Peyer's patch (tissue), 4 donors: ENCODE measurements at regions not wholly inside any gene's neighbourhood (a gene's known extent, or its start where the extent isn't known, plus 50 kb on each side); places are given as distances from the start of the nearest gene placed in this dataset.

Experiments used
- DNase-seq, 3 donors: peaks; one replicate each; pipeline ENCODE4 v3.0.0-alpha.2; 2017 to 2019
- H3K27ac ChIP-seq, 4 donors: fragments of 200-600 bp; sonication (generic); one replicate each; pipeline ENCODE4 v1.5.1; 2016 to 2019
- H3K27me3 ChIP-seq, 2 donors: fragments of 200-600 bp; sonication (generic); one replicate each; pipeline ENCODE4 v1.5.1; 2019
- H3K36me3 ChIP-seq, 3 donors: fragments of 200-600 bp; sonication (generic); one replicate each; pipeline ENCODE4 v1.5.1; 2016 to 2019
- H3K4me1 ChIP-seq, 4 donors: fragments of 200-600 bp; sonication (generic); one replicate each; pipeline ENCODE4 v1.5.1; 2016 to 2019
- H3K4me3 ChIP-seq, 4 donors: fragments of 200-600 bp; sonication (generic); 1 replicate in 3 of 4; 2 replicates in 1 of 4; pipeline ENCODE4 v1.5.1; 2016 to 2019; ENCODE audit warnings: mild to moderate bottlenecking in 1 of 4
- H3K9me3 ChIP-seq, 4 donors: fragments of 200-600 bp; sonication (generic); one replicate each; pipeline ENCODE4 v1.5.1; 2016 to 2019; ENCODE audit warnings: mild to moderate bottlenecking in 1 of 4
- POLR2A ChIP-seq, 2 donors: fragments of 450-650 bp; IDR thresholded peaks; one replicate each; pipeline ENCODE4 v1.5.1; 2017; ENCODE audit warnings: antibody characterized with exemption in 2 of 2, mild to moderate bottlenecking in 2 of 2, moderate library complexity in 2 of 2
- TF ChIP-seq, protein P1 (sequence below), 6 experiments: fragments of 450-650 bp in 4 of 6; fragments of 200-600 bp in 2 of 6; sonication (generic) in 1 of 6; IDR thresholded peaks; one replicate each; pipeline ENCODE4 v1.5.1; 2017 to 2019; ENCODE audit warnings: antibody characterized with exemption in 6 of 6, mild to moderate bottlenecking in 3 of 6, moderate library complexity in 1 of 6

DNA sequence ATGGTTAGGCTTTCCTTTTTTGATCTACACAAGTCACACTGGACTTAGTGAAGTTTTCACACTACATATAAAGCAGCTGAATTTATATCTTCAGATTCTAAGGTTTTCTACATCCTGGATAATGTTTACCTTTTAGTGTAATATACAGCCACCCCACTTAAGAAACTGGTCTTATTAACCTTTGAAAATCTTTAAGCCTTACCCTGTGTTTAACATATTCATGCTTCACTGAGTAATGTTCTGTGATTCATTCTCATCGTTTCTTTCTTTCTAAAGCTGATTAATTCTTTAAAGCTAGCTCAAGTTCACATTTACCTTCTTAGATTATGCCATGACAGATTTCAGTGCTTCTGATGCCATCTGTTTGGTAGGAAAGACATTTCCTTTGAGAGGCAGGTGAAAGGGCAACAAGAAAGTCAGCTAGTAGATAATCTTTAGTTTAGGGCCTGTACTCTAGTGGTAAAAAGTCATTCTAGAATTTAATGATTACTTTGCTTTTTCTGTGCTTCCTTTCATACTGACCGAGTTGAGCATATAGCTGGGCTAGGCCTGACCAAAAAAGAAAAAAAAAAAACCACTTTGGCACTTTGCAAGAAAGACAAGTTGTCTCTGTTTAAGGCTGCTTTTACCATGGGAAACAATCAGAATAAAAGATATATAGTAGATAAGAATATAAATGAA is 690.9 kb upstream of the FBXO33 start:
- no peak overlapping the region for H3K27ac ChIP-seq

DNA sequence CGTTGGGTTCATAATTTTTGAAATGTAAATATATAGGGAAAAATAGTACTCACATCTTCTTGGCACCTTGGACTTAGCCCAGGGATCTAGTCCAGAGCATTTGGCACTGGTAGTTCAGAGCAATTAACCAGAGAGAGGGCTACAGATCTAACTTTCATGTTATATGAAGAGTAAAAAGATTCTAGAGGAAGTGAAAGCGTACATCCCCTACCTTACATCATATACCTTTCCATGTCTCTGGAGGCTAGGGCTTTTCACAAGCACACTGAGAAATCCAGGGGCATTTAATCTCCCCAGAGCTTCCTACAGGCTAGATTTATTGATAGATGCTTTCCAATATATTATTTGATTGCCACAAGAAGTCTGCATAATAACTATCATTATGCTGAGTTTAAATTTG is 687.5 kb upstream of the FBXO33 start:
- no peak for DNase-seq

More for the DNA sequence above, 690.9 kb upstream of the FBXO33 start:
- DNase-seq: no peak
- Histone ChIP-seq H3K36me3 (no peaks in the 10 kb centered on the region), H3K4me3 (no peak overlapping the region), H3K9me3 (no peaks in the 10 kb centered on the region), H3K27me3 (no peaks in the 10 kb centered on the region), H3K4me1 (no peaks in the 10 kb centered on the region)
- TF ChIP-seq, protein P1, sequence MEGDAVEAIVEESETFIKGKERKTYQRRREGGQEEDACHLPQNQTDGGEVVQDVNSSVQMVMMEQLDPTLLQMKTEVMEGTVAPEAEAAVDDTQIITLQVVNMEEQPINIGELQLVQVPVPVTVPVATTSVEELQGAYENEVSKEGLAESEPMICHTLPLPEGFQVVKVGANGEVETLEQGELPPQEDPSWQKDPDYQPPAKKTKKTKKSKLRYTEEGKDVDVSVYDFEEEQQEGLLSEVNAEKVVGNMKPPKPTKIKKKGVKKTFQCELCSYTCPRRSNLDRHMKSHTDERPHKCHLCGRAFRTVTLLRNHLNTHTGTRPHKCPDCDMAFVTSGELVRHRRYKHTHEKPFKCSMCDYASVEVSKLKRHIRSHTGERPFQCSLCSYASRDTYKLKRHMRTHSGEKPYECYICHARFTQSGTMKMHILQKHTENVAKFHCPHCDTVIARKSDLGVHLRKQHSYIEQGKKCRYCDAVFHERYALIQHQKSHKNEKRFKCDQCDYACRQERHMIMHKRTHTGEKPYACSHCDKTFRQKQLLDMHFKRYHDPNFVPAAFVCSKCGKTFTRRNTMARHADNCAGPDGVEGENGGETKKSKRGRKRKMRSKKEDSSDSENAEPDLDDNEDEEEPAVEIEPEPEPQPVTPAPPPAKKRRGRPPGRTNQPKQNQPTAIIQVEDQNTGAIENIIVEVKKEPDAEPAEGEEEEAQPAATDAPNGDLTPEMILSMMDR (IDR thresholded peaks at IDR 0.05): no peak
- TF ChIP-seq POLR2A (IDR thresholded peaks at IDR 0.05): no peak

DNA sequence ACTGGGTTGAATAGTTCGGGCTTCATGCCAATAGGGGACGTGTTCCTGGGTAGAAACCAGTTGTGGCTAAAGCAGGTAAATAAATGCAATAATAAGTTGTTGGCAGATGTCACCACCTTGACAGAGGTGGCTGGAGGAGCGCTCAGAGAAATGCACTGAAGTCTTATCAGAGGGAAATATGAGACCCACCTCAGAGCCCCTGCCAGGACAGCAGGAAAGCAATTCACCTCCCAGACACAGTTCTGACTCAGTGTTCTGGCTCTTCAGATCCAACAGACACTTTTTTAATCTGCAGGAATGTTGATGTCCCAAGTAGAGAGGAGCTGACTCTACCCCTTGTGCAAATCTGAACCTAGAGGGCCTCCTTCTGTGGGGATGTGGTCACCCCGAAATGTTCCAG is 687.1 kb upstream of the FBXO33 start:
- Histone ChIP-seq H3K36me3 (no peaks in the 10 kb centered on the region), H3K4me3 (no peak overlapping the region), H3K27me3 (no peaks in the 10 kb centered on the region), H3K9me3 (no peaks in the 10 kb centered on the region), H3K27ac (no peak overlapping the region), H3K4me1 (no peaks in the 10 kb centered on the region)
- TF ChIP-seq POLR2A (IDR thresholded peaks at IDR 0.05): no peak
- TF ChIP-seq, protein P1 (IDR thresholded peaks at IDR 0.05): no peak
- no peak for DNase-seq

More for the DNA sequence above, 687.5 kb upstream of the FBXO33 start:
- H3K36me3 ChIP-seq: no peaks in the 10 kb centered on the region
- H3K27me3 ChIP-seq: no peaks in the 10 kb centered on the region
- no peak overlapping the region for H3K27ac ChIP-seq
- no peaks in the 10 kb centered on the region for H3K9me3 ChIP-seq
- no peaks in the 10 kb centered on the region for H3K4me1 ChIP-seq
- no peak overlapping the region for H3K4me3 ChIP-seq
- TF ChIP-seq, protein P1 (IDR thresholded peaks at IDR 0.05): no peak
- TF ChIP-seq POLR2A (IDR thresholded peaks at IDR 0.05): no peak

DNA sequence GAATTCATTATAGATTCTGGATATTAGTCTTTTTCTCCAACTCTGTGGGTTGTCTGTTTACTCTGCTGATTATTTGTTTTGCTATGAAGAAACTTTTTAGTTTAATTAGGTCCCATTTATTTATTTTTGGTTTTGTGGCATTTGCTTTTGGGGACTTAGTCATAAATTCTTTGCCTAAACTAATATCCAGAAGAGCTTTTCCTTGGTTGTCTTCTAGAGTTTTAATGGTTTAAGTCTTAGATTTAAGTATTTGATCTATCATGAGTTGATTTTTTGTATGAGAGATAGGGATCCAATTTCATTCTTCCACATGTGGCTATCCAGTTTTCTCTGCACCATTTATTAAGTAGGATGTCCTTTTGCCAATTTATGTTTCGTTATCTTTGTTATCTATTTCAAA is 683.4 kb upstream of the FBXO33 start:
- TF ChIP-seq, protein P1 (IDR thresholded peaks at IDR 0.05): no peak
- TF ChIP-seq POLR2A (IDR thresholded peaks at IDR 0.05): no peak
- Histone ChIP-seq H3K36me3 (no peaks in the 10 kb centered on the region), H3K4me1 (no peaks in the 10 kb centered on the region), H3K27ac (no peak overlapping the region), H3K27me3 (no peaks in the 10 kb centered on the region), H3K9me3 (no peaks in the 10 kb centered on the region), H3K4me3 (no peak overlapping the region)
- no peak for DNase-seq

DNA sequence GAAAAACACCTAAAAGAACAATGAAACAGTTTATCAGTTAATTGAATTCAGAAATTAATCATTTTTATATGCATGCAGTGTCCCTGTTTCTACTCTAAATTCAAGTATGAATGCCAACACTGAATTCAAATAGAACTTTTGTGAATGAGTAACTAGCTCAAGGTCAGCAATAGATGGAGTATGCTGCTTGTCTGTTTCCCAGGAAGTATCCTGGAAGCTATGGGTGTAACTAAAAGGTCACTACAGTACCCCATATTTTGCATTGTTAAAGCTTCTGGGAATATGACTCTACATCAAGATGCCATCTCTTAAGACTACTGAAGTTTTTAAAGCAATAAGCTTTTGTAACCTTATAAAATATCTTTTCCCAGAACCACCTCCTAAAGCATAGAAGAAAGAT is 681.4 kb upstream of the FBXO33 start:
- no peak for TF ChIP-seq POLR2A (IDR thresholded peaks at IDR 0.05)
- TF ChIP-seq, protein P1 (IDR thresholded peaks at IDR 0.05): no peak
- no peaks in the 10 kb centered on the region for H3K9me3 ChIP-seq
- DNase-seq: no peak
- no peak overlapping the region for H3K4me3 ChIP-seq
- H3K27ac ChIP-seq: no peak overlapping the region
- no peaks in the 10 kb centered on the region for H3K4me1 ChIP-seq
- H3K36me3 ChIP-seq: no peaks in the 10 kb centered on the region
- no peaks in the 10 kb centered on the region for H3K27me3 ChIP-seq
